ENCODE measurements at regions not wholly inside any gene's neighbourhood (a gene's known extent, or its start where the extent isn't known, plus 50 kb on each side); places are given as distances from the start of the nearest gene placed in this dataset.

- TF ChIP-seq PKNOX1 (IDR thresholded peaks at IDR 0.05) (no peak), FOXM1 (IDR thresholded peaks at IDR 0.05; ENCODE audit: borderline replicate concordance) (no peak), SP1 (IDR thresholded peaks at IDR 0.05) (no peak), SUZ12 (IDR thresholded peaks at IDR 0.05) (no peak), BHLHE40 (IDR thresholded peaks at IDR 0.05; ENCODE audit: borderline replicate concordance) (no peak), ZNF384 (IDR thresholded peaks at IDR 0.05) (no peak), TARDBP (IDR thresholded peaks at IDR 0.05) (no peak)
Measured at GRCh38 chr10:42482411-42482810, 156.0 kb downstream of the ZNF33B start.
